AML-193 (cell line): ENCODE measurements at regions not wholly inside any gene's neighbourhood (a gene's known extent, or its start where the extent isn't known, plus 50 kb on each side); places are given as distances from the start of the nearest gene placed in this dataset.

ENCODE experiments used
- DNase-seq, 2 experiments: peaks; one replicate each; lab custom pipeline; 2025; lab: John Stamatoyannopoulos, UW

DNA sequence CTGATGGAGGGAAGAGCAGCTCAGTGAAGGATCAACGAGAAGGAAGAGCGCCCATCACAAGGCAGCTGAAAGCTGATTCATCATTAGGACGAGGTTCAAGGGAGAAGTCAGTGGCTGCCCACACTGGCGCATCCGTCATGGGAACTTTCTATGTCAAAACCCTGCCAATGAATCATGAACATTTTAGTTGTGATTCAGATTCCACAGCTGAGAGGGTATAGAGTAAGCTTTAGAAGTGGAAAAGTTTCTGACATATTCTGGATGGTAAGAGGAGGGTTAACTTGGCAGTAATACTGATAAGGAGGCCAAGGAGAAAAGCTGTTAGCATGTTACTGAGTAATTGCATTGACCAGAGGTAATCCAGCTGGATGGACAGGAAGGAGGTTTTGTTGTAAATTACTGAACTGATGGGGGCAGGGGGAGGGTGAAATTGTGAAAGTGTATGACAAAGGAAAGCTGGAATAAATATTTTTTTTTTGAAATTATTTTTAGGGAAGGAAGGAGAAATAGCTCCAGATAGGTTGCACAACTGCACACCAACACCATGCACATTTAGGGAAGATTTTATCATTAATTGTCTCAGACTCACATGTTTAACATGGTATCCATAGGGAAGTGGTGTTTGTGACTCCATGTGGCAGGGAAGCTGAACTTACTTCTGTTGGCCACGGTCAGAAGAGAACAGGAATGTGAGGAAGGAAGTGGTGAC is 78.3 kb upstream of the NRP1 start:
- DNase-seq: no peak

DNA sequence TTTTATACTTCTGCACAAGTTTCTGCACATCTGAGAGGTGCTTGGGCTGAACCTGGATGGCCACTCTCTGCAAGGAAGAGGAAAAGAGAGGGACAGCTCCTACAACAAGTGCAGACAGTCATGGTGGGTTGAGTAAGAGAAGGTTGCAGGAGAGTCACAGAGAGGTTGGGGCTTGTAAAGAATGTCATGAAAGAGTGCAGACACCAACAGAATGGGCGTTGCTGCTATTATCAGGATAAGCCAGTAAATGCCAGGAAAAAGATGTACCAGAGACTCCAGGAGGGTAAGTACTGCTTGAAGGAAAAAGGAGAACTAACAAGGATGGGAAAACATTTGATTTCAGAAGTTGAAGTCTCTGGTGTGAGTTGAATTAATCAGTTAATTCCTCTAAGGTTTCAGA is 77.8 kb upstream of the NRP1 start:
- no peak for DNase-seq

DNA sequence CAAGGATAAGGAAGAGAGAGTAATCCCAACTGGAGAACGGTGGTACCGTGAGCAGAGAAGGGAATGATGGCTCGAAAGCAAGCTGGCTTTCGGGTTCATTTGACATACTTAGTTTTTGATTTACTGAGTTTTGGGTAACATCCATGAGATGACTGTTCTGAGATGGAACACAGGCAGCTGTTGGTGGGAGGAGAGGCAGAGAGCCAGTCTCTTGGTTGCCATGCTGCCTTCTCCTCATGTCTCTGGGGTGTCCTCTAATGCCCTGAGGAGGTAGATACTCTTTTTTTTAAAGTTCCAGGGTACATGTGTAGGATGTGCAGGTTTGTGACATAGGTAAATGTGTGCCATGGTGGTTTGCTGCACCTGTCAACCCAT is 76.4 kb upstream of the NRP1 start:
- DNase-seq: no peak

DNA sequence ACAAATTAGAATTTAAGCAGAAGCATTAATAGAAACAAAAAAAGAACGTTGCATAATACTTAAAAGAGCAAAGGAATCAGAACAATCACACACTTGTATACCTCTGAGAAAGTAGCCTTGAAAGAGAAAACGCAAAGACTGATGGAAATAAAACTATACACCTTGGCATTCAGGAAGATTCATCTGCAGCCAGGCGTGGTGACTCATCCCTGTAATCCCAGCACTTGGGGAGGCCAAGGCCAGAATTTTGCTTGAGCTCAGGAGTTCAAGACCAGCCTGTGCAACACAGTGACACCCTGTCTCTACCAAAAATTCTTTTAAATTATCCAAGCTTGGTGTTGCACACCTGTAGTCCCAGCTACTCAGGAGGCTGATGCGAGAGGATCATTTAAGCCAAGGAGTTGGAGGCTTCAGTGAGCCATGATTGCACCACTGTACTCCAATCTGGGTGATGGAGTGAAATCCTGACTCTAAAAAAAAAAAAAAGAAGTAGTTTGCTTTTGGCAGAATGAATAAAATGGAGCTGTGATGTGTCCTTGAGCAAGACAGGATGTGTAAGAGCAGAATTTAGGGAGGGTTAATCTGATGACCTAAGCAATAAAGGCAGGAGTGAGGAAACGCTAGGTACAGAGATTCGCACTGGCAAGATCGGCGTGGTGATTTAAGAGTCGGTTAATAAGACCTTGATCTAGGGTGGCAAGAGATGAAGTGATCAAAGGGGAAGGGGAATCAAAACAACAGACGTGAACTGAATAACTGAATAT is 75.8 kb upstream of the NRP1 start:
- DNase-seq: no peak

DNA sequence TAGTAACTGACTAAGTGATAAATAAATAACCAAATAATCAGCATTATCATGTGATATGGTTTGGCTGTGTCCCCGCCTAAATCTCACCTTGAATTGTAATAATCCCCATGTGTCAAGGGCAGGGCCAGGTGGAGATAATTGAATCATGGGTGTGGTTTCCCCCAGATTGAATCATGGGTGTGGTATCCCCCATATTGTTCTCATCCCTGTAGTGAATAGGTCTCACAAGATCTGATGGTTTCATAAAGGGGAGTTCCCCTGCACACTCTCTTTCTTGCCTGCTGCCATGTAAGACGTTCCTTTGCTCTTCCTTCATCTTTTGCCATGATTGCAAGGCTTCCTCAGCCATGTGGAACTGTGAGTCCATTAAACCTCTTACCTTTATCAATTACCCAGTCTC is 72.1 kb upstream of the NRP1 start:
- DNase-seq: no peak

DNA sequence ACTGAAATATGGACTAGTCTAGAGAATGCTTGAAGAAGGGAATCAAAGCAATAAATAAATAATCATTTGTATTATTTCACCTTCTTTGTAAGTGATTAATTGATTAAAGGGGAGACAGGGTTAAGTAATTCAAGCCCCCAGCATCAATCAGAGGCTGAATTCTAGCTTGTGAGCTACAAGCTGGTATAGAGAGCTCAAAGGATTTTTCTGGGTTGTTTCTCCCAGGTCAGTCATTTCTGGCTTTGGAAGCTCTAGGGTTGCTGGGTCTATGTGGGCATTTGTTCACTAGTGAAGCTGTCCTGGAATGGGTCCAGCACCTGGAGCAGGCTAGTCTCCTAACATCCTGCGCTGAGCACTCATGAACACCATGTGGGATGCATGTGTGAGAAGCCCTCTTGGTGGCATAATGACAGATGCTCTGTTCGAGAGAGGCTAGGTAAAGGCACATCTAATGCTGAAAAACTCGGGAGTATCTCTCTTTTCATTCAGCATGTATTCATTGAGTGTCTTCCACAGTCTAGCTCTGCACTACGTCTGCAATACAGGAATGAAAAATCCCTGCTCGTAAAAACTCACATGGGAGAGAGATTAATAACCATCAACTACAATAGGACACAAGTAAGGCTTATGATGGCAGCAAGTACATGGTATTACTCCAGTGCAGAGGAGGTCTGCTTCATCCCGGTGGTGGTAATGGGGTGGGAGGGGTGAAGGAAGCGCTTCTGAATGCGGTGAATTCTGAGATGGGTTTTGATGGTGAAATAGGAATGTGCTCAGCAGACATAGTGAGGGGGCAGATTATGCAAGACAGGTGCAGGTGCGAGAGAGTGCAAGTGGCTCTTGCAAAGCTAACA is 68.0 kb upstream of the NRP1 start:
- no peak for DNase-seq

DNA sequence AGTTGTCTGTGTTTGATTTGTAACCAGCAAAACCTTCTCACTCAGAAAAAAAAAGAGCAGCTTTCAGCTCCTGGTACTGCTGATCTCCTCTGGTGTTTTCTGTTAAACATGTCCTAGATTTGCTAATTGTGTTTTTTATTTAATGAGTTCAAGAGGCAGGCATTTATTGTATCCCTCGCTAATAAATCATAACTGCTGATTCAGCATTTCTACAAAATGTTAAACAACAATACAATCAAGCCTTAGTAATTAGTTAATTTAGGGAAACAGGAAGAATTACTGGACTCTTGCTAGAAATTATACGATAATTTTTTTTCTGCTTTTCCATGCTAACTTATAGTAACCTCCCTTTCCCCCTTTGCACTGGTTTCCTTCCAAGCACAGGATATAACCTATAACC is 66.8 kb upstream of the NRP1 start:
- DNase-seq: no peak

DNA sequence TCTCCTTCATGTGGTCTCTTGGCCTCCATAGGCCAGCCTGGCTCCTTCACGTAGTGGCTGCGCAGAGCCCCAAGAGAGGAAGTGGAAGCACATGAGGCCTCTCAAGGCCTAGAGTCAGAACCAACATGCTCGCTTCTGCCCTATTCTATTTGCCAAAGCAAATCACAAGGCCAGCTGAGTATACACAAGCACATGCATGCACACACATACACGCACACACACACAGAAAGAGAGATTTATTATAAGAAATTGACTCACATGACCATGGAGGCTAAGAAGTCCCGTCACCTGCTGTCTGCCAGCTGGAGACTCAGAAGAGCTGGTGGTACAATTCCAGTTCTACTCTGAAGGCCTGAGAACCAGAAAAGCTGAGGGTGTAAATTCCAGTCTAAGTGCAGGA is 64.3 kb upstream of the NRP1 start:
- DNase-seq: no peak

DNA sequence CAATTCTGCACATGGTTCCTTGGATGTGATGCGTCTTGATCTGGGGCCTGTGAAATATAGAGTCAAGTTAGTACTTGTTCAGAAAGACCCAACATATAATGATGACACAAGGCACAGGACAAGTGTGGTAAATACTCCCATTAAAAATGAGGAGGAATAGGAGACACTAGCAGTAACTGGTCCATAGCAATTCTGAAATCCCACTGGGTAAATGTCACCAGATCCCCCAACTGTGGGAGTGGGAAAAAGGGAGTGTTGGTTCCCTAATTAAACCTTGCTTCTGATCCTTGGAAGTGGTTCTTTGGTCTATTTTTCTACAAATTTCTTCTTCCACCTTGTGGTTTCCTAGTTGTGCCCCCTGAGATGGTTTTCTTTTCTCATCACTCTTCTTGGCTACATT is 62.5 kb upstream of the NRP1 start:
- no peak for DNase-seq

DNA sequence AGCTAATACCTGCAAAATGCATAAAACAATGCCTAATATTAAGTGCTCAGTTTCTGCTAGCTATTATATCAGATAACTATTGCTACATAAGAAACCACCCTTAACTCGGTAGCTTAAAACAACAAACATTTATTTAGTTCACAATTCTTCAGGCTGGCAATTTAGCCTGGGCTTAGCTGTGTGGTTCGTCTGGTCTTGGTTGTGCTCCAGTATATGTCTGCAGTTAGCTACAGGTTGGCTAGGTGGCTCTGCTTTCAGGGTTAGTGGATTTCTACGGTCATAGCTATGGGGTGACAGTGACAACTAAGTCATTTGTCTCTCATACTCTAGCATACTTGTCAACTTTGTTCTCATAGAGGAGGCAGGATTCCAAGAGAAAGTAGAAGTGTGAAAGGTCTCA is 61.8 kb upstream of the NRP1 start:
- DNase-seq: no peak

DNA sequence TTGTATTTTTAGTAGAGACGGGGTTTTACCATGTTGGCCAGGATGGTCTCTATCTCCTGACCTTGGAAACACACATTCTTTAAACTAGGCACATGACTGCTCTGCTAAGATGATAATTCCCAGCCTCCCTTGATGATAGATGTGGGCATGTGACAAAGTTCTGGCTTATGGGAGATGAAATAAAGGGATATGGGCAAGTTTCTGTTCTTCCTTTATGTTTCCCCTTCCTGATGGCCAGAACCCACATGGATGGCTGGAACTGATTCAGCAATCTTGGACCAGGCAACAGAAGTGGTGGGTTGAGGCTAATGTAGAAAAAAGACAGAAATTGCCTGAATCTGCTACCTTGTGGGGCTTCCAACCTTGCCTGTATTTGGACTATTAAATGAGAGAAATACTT is 60.7 kb upstream of the NRP1 start:
- no peak for DNase-seq

DNA sequence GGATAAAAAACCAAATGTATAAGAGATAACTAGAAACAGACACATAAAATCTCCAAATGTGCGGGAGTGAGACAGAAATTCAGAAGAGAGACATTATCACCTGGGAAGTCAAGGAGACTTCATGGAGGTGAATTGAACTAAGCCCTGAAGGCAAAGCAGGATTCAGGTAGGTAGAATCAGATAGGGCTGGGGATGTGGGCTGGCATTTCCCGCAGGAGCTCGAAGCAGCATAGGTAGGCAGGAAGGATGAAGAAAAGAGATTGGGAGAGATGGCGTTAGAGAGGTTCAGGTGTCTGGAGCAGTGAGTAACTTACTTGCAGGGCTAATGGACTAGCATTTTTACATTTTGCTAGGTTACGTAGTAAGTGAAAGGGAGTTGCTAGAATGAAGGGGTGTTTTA is 58.2 kb upstream of the NRP1 start:
- DNase-seq: no peak

DNA sequence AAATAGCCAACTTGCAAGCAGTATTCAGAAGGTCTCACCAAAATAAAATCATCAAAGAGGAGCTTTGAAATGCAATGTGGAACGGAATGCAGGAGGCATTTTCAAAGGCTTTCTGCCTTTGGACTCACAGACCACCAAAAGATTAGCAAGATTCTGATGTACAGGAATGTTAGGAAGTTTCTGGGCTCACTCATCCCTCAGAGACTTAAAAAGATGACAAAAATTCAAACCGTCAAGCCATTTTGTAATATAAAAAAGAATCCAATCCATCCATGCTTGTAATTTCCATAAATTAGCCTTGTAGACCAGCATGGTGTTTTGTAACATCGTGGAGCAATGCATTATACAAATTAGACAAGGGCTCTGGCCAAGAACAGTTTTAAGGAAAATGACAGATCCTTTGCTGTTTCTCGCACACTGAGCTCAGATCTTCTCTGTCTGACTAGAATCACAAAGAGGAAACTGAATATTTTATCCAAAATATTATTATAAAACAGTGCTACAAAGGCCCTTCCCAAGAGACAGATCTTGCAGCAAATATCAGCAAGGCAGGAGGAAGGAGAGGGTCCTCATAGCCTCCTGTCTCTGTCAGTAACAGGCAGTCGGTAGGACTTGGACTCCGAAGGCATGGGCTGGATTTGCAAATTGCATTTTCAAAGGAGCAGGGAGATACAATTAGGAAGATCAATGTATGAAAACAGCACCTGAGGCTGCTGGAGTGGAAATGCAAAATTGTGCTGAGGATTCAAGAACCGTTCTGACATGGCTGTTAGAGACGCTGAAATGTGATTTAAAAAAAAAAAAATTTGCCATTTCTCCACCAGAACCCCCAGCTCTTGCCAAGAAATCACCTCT is 57.4 kb upstream of the NRP1 start:
- DNase-seq: no peak

DNA sequence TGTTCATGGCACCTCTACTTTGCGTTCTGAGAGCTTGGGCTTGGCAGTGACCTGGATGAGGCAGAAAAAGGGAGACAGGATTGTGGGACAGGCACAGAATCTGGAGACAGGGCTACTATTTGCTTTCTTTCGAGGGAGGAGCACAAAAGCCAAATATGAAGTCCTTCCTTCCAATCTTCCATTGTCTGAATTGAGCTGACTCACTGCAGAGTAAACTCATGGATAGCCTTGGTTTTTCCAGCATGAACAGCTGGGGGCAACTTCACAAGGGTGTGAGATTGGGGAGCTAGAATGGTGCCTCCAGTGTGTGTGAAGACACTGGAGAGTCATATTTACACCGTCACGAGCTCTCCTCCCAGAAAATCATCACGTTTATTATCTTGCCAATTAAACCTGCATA is 55.6 kb upstream of the NRP1 start:
- no peak for DNase-seq

DNA sequence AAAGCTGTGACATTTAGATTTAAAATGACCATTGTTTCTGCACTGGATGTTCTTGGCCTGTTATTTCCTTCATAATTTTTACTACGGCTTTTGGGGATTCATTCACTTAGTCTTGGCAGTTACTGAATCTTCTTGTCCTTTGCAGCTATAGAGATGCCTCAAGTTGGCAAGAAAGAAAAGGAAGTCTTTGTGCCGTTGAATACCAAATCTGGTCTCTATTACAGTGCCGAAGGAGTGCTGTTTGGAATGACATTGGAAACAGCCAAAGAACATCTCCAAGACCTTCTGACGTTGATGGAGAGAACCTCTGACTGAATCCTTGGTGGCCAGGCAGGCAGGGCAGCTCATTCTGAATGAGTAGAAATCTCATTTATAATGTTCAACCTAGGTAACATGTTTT is 54.3 kb upstream of the NRP1 start:
- no peak for DNase-seq

DNA sequence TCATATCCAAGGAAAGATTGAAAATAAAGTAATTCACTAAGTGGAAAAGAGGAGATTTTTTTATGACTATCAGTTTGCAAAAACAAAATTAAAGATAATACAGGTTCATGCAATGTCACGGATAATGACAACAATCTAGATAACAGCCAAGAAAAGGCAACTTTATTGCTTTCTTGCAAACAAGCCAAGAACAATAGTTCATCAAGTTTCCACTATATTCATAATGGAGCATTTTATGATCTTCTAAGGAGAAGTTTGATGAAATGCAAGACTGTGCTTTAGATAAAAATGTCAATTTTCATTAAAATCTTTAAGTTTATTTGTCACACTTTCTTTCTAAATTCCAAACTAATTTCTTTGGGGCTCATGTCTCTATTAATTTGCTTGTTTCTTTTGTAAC is 53.9 kb upstream of the NRP1 start:
- no peak for DNase-seq

DNA sequence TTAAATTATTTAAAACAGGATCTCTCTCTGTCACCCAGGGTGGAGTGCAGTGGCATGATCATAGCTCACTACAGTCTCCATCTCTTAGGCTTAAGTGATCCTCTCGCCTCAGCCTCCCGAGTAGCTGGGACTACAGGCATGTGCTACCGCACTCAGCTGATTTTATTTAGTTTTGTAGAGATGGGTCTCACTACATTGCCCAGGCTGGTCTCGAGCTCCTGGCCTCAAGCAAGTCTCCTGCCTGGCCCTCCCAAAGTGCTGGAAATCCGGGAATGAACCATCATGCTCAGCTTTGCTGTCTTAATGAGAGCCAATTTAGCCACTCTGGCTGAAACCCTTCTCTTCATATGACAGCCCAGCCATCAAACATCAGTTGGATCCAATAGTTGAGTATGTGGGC is 53.3 kb upstream of the NRP1 start:
- no peak for DNase-seq

DNA sequence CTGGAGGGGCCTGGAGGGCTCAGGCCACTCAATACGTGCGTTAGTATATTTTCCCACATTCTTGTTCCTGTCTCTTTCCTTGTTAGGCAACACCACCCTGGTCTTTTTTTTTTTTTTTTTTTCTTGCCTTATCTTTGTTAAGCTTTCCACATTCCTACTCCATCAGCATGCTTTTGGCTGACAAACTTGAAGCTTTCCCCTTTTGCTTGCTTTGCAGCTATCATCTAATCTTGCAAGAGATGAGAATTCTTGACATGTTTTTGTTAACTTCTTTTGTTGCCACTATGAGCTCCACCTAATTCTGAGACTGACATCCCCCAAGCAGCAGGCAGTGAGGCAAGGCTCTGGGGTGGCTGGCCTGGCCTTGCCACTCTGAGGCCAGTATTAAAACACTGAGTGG is 52.5 kb upstream of the NRP1 start:
- DNase-seq: no peak

DNA sequence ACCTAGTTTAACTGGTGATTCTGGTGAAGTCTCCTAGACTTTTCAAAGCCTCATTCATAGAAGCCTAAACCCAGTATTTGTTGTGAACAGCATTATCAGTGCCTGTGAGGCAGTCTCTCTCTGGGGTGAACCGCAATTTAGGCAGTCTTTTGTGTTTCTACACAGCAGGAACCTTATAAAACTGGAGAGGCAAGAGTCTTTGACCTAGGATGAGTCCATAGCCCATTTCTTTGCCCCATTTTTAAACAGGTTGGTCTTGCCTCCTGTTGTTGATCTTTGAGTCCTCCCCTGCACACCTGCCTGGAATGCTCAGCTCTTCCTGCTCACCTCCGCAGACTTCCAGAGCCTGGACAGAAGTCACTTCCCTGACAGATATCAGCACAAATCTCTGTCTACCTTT is 51.2 kb upstream of the NRP1 start:
- no peak for DNase-seq

DNA sequence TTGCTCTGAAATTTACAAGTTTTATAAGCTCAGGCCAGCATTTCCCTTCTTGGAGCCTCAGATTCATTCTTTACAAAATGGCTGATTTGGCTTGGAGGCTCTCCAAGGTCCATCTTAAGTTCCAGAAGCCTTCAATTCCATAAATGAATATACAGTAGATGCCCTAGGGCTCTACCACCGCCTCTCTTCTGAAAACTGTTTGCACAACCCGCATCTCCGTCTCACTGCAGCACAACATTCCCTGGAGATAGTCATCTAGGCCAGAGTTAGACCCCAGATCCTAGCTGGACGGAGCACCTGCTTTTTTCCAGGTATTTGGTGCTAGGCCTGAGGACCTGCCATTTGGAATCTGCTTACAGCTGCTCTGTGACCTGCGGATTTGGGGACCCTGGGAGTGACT is 50.5 kb upstream of the NRP1 start:
- DNase-seq: no peak
